ENCODE measurements at regions not wholly inside any gene's neighbourhood (a gene's known extent, or its start where the extent isn't known, plus 50 kb on each side); places are given as distances from the start of the nearest gene placed in this dataset.
"Not testable (repeated sequence)": the region's sequence is repeated elsewhere in the genome, so short reads cannot be mapped to it uniquely, and the experiment has no call there.

- TF ChIP-seq TAF1 (IDR thresholded peaks at IDR 0.05; ENCODE audit: low read depth, low read length), result no peak
- TF ChIP-seq POLR2AphosphoS5 (IDR thresholded peaks at IDR 0.05; ENCODE audit: low read depth, low read length), result no peak
- no peak for TF ChIP-seq SPI1 (IDR thresholded peaks at IDR 0.05; ENCODE audit: low read depth, low read length)
- TF ChIP-seq POLR2A (IDR thresholded peaks at IDR 0.05; ENCODE audit: low read depth, low read length), result no peak
- TF ChIP-seq PAX5 (IDR thresholded peaks at IDR 0.05; ENCODE audit: insufficient read depth, low read length, severe bottlenecking), result no peak
- no peak for DNase-seq (ENCODE audit: insufficient read length, low spot score)
- FAIRE-seq, result no peak
Measured at GRCh38 chr11:87659807-87660206, 515.4 kb downstream of the RAB38 start.

DNA sequence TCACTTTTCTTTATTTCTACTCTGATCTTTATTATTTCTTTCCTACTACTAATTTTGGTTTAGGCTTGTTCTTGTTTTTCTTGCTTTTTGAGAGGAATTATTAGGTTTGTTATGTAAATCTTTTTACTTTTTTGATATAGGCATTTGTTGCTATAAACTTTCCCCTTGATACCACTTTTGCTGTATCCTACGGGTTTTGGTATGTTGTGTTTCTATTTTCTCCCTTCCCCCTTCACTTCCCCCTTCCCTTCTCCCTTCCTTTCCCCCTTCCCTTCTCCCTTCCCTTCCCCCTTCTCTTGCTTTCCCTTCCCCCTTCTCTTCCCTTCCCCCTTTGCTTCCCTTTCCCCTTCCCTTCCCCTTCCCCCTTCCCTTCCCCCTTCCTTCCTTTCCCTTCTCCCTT is 529.6 kb downstream of the RAB38 start:
- TF ChIP-seq POU2F2 (IDR thresholded peaks at IDR 0.05; ENCODE audit: low read depth, low read length), result no peak
- no peak for TF ChIP-seq TAF1 (IDR thresholded peaks at IDR 0.05; ENCODE audit: low read depth, low read length)
- TF ChIP-seq POLR2AphosphoS5 (IDR thresholded peaks at IDR 0.05; ENCODE audit: low read depth, low read length), result no peak
- TF ChIP-seq SPI1 (IDR thresholded peaks at IDR 0.05; ENCODE audit: low read depth, low read length), result no peak
- TF ChIP-seq POLR2A (IDR thresholded peaks at IDR 0.05; ENCODE audit: low read depth, low read length), result no peak
- TF ChIP-seq PAX5 (IDR thresholded peaks at IDR 0.05; ENCODE audit: insufficient read depth, low read length, severe bottlenecking), result no peak
- FAIRE-seq (no peak), DNase-seq (ENCODE audit: insufficient read length, low spot score) (no peak)

DNA sequence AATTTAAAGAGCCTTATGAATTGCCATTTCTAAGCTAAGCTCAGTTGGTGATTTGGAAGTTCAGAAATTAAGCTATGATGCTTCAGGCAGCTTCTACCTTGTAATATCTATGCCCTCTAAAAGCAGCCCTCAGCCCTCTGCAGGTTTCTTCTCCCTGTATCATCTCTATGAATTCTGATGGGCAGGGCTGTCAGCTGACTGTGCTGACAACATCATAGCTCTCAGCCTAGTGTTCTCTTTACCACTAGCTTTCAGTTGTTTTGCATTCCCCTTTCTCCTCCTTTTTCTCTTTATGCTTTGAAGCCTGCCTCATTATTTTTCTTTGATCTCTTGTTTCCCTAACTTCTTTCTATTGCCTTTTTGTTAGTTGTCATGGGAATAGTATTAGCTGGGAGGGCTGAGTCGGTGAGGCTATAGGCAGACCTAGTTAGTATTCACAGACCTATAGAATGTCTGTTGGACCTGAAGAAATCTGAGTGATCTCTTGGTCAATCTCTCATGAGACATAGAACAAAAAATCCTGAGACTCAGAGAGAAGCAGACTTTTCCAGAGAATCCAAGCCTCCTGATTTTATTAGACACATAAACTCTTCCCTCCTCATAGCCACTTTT is 535.4 kb downstream of the RAB38 start:
- FAIRE-seq, result no peak
- DNase-seq (ENCODE audit: insufficient read length, low spot score), result no peak
- TF ChIP-seq POU2F2 (IDR thresholded peaks at IDR 0.05; ENCODE audit: low read depth, low read length) (no peak), POLR2A (IDR thresholded peaks at IDR 0.05; ENCODE audit: low read depth, low read length) (no peak), SPI1 (IDR thresholded peaks at IDR 0.05; ENCODE audit: low read depth, low read length) (no peak), PAX5 (IDR thresholded peaks at IDR 0.05; ENCODE audit: insufficient read depth, low read length, severe bottlenecking) (no peak), TAF1 (IDR thresholded peaks at IDR 0.05; ENCODE audit: low read depth, low read length) (no peak), POLR2AphosphoS5 (IDR thresholded peaks at IDR 0.05; ENCODE audit: low read depth, low read length) (no peak)

GRCh38 chr11:87635001-87635400 is 540.2 kb downstream of the RAB38 start:
- DNase-seq (ENCODE audit: insufficient read length, low spot score) (no peak), FAIRE-seq (no peak)
- TF ChIP-seq POLR2A (IDR thresholded peaks at IDR 0.05; ENCODE audit: low read depth, low read length) (no peak), POLR2AphosphoS5 (IDR thresholded peaks at IDR 0.05; ENCODE audit: low read depth, low read length) (no peak), TAF1 (IDR thresholded peaks at IDR 0.05; ENCODE audit: low read depth, low read length) (no peak), SPI1 (IDR thresholded peaks at IDR 0.05; ENCODE audit: low read depth, low read length) (no peak), POU2F2 (IDR thresholded peaks at IDR 0.05; ENCODE audit: low read depth, low read length) (no peak), PAX5 (IDR thresholded peaks at IDR 0.05; ENCODE audit: insufficient read depth, low read length, severe bottlenecking) (no peak)

GRCh38 chr11:87634331-87634730 is 540.9 kb downstream of the RAB38 start:
- DNase-seq (ENCODE audit: insufficient read length, low spot score) (no peak), FAIRE-seq (no peak)
- no peak for TF ChIP-seq POU2F2 (IDR thresholded peaks at IDR 0.05; ENCODE audit: low read depth, low read length)
- no peak for TF ChIP-seq POLR2A (IDR thresholded peaks at IDR 0.05; ENCODE audit: low read depth, low read length)
- TF ChIP-seq TAF1 (IDR thresholded peaks at IDR 0.05; ENCODE audit: low read depth, low read length), result no peak
- TF ChIP-seq PAX5 (IDR thresholded peaks at IDR 0.05; ENCODE audit: insufficient read depth, low read length, severe bottlenecking), result no peak
- TF ChIP-seq SPI1 (IDR thresholded peaks at IDR 0.05; ENCODE audit: low read depth, low read length), result no peak
- no peak for TF ChIP-seq POLR2AphosphoS5 (IDR thresholded peaks at IDR 0.05; ENCODE audit: low read depth, low read length)

GRCh38 chr11:87628957-87629356 is 546.3 kb downstream of the RAB38 start:
- DNase-seq (ENCODE audit: insufficient read length, low spot score), result no peak
- TF ChIP-seq POLR2A (IDR thresholded peaks at IDR 0.05; ENCODE audit: low read depth, low read length) (no peak), SPI1 (IDR thresholded peaks at IDR 0.05; ENCODE audit: low read depth, low read length) (no peak), POLR2AphosphoS5 (IDR thresholded peaks at IDR 0.05; ENCODE audit: low read depth, low read length) (no peak), TAF1 (IDR thresholded peaks at IDR 0.05; ENCODE audit: low read depth, low read length) (no peak), PAX5 (IDR thresholded peaks at IDR 0.05; ENCODE audit: insufficient read depth, low read length, severe bottlenecking) (no peak), POU2F2 (IDR thresholded peaks at IDR 0.05; ENCODE audit: low read depth, low read length) (no peak)
- FAIRE-seq, result no peak

- DNase-seq (ENCODE audit: insufficient read length, low spot score) (no peak), FAIRE-seq (no peak)
- TF ChIP-seq TAF1 (IDR thresholded peaks at IDR 0.05; ENCODE audit: low read depth, low read length), result no peak
- no peak for TF ChIP-seq PAX5 (IDR thresholded peaks at IDR 0.05; ENCODE audit: insufficient read depth, low read length, severe bottlenecking)
- TF ChIP-seq SPI1 (IDR thresholded peaks at IDR 0.05; ENCODE audit: low read depth, low read length), result no peak
- TF ChIP-seq POLR2AphosphoS5 (IDR thresholded peaks at IDR 0.05; ENCODE audit: low read depth, low read length), result no peak
- no peak for TF ChIP-seq POLR2A (IDR thresholded peaks at IDR 0.05; ENCODE audit: low read depth, low read length)
- TF ChIP-seq POU2F2 (IDR thresholded peaks at IDR 0.05; ENCODE audit: low read depth, low read length), result no peak
Measured at GRCh38 chr11:87628026-87628580, 547.1 kb downstream of the RAB38 start.

DNA sequence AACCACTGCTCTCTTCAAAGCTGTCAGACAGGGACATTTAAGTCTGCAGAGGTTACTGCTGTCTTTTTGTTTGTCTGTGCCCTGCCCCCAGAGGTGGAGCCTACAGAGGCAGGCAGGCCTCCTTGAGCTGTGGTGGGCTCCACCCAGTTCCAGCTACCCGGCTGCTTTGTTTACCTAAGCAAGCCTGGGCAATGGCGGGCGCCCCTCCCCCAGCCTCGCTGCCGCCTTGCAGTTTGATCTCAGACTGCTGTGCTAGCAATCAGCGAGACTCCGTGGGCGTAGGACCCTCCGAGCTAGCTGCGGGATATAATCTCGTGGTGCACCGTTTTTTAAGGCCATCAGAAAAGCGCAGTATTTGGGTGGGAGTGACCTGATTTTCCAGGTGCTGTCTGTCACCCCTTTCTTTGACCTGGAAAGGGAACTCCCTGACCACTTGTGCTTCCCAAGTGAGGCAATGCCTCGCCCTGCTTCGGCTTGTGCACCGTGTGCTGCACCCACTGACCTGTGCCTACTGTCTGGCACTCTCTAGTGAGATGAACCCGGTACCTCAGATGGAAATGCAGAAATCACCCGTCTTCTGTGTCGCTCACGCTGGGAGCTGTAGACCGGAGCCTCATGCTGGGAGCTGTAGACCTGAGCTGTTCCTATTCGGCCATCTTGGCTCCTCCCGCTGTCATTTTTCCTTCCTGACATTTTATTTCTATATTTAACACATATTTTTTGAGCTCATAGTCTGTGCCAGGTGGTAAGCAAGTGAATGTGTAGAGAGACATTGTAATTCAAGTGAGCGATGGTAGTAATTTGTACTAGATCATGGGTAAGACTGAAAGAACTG is 551.5 kb downstream of the RAB38 start:
- not testable (repeated sequence) for FAIRE-seq; DNase-seq (ENCODE audit: insufficient read length, low spot score)

GRCh38 chr11:87616511-87616910 is 558.7 kb downstream of the RAB38 start:
- TF ChIP-seq TAF1 (IDR thresholded peaks at IDR 0.05; ENCODE audit: low read depth, low read length) (no peak), POLR2AphosphoS5 (IDR thresholded peaks at IDR 0.05; ENCODE audit: low read depth, low read length) (no peak), PAX5 (IDR thresholded peaks at IDR 0.05; ENCODE audit: insufficient read depth, low read length, severe bottlenecking) (no peak), SPI1 (IDR thresholded peaks at IDR 0.05; ENCODE audit: low read depth, low read length) (no peak), POLR2A (IDR thresholded peaks at IDR 0.05; ENCODE audit: low read depth, low read length) (no peak), POU2F2 (IDR thresholded peaks at IDR 0.05; ENCODE audit: low read depth, low read length) (no peak)
- FAIRE-seq (no peak), DNase-seq (ENCODE audit: insufficient read length, low spot score) (no peak)
